ENCODE measurements at regions not wholly inside any gene's neighbourhood (a gene's known extent, or its start where the extent isn't known, plus 50 kb on each side); places are given as distances from the start of the nearest gene placed in this dataset.

- H3K4me1 ChIP-seq (ENCODE audit: control insufficient read depth in 1 of 2, insufficient read depth in 2 of 2, low read length in 2 of 2): no peaks in the 10 kb centered on the region
- no peaks in the 10 kb centered on the region for H3K36me3 ChIP-seq (ENCODE audit: control insufficient read depth in 1 of 2, insufficient read depth in 2 of 2, low read length in 2 of 2)
- H3K27ac ChIP-seq (ENCODE audit: low read length): no peak overlapping the region
Observed at GRCh38 chr12:60251091-60251490, 655.3 kb downstream of the SLC16A7 start.

GRCh38 chr12:60252359-60253096, 656.7 kb downstream of the SLC16A7 start:
- Histone ChIP-seq H3K27ac (ENCODE audit: low read length) (no peak overlapping the region), H3K4me1 (ENCODE audit: control insufficient read depth in 1 of 2, insufficient read depth in 2 of 2, low read length in 2 of 2) (no peaks in the 10 kb centered on the region), H3K36me3 (ENCODE audit: control insufficient read depth in 1 of 2, insufficient read depth in 2 of 2, low read length in 2 of 2) (no peaks in the 10 kb centered on the region), H3K9me3 (ENCODE audit: control insufficient read depth in 1 of 2, low read length in 2 of 2) (no peaks in the 10 kb centered on the region), H3K4me3 (ENCODE audit: low read depth in 1 of 2, low read length in 2 of 2) (no peak overlapping the region), H3K27me3 (ENCODE audit: low read depth, low read length) (no peaks in the 10 kb centered on the region)

More at GRCh38 chr12:60251091-60251490, 655.3 kb downstream of the SLC16A7 start:
- no peak overlapping the region for H3K4me3 ChIP-seq (ENCODE audit: low read depth in 1 of 2, low read length in 2 of 2)
- H3K27me3 ChIP-seq (ENCODE audit: low read depth, low read length): no peaks in the 10 kb centered on the region
- no peaks in the 10 kb centered on the region for H3K9me3 ChIP-seq (ENCODE audit: control insufficient read depth in 1 of 2, low read length in 2 of 2)

GRCh38 chr12:60255044-60255443, 659.2 kb downstream of the SLC16A7 start:
- Histone ChIP-seq H3K9me3 (ENCODE audit: control insufficient read depth in 1 of 2, low read length in 2 of 2) (no peaks in the 10 kb centered on the region), H3K36me3 (ENCODE audit: control insufficient read depth in 1 of 2, insufficient read depth in 2 of 2, low read length in 2 of 2) (no peaks in the 10 kb centered on the region), H3K4me3 (ENCODE audit: low read depth in 1 of 2, low read length in 2 of 2) (no peak overlapping the region), H3K4me1 (ENCODE audit: control insufficient read depth in 1 of 2, insufficient read depth in 2 of 2, low read length in 2 of 2) (no peaks in the 10 kb centered on the region), H3K27me3 (ENCODE audit: low read depth, low read length) (no peaks in the 10 kb centered on the region), H3K27ac (ENCODE audit: low read length) (no peak overlapping the region)

- Histone ChIP-seq H3K4me1 (ENCODE audit: control insufficient read depth in 1 of 2, insufficient read depth in 2 of 2, low read length in 2 of 2) (no peaks in the 10 kb centered on the region), H3K27me3 (ENCODE audit: low read depth, low read length) (no peaks in the 10 kb centered on the region), H3K9me3 (ENCODE audit: control insufficient read depth in 1 of 2, low read length in 2 of 2) (no peaks in the 10 kb centered on the region), H3K4me3 (ENCODE audit: low read depth in 1 of 2, low read length in 2 of 2) (no peak overlapping the region), H3K36me3 (ENCODE audit: control insufficient read depth in 1 of 2, insufficient read depth in 2 of 2, low read length in 2 of 2) (no peaks in the 10 kb centered on the region), H3K27ac (ENCODE audit: low read length) (no peak overlapping the region)
Observed at GRCh38 chr12:60257063-60257462, 661.2 kb downstream of the SLC16A7 start.

GRCh38 chr12:60259225-60259624, 663.4 kb downstream of the SLC16A7 start:
- no peaks in the 10 kb centered on the region for H3K27me3 ChIP-seq (ENCODE audit: low read depth, low read length)
- no peaks in the 10 kb centered on the region for H3K4me1 ChIP-seq (ENCODE audit: control insufficient read depth in 1 of 2, insufficient read depth in 2 of 2, low read length in 2 of 2)
- H3K4me3 ChIP-seq (ENCODE audit: low read depth in 1 of 2, low read length in 2 of 2): no peak overlapping the region
- no peak overlapping the region for H3K27ac ChIP-seq (ENCODE audit: low read length)
- H3K36me3 ChIP-seq (ENCODE audit: control insufficient read depth in 1 of 2, insufficient read depth in 2 of 2, low read length in 2 of 2): no peaks in the 10 kb centered on the region
- no peaks in the 10 kb centered on the region for H3K9me3 ChIP-seq (ENCODE audit: control insufficient read depth in 1 of 2, low read length in 2 of 2)

GRCh38 chr12:60262378-60262777, 666.5 kb downstream of the SLC16A7 start:
- Histone ChIP-seq H3K4me3 (ENCODE audit: low read depth in 1 of 2, low read length in 2 of 2) (no peak overlapping the region), H3K9me3 (ENCODE audit: control insufficient read depth in 1 of 2, low read length in 2 of 2) (no peaks in the 10 kb centered on the region), H3K36me3 (ENCODE audit: control insufficient read depth in 1 of 2, insufficient read depth in 2 of 2, low read length in 2 of 2) (no peaks in the 10 kb centered on the region), H3K4me1 (ENCODE audit: control insufficient read depth in 1 of 2, insufficient read depth in 2 of 2, low read length in 2 of 2) (no peaks in the 10 kb centered on the region), H3K27ac (ENCODE audit: low read length) (no peak overlapping the region), H3K27me3 (ENCODE audit: low read depth, low read length) (no peaks in the 10 kb centered on the region)

GRCh38 chr12:60263161-60263560, 667.3 kb downstream of the SLC16A7 start:
- no peaks in the 10 kb centered on the region for H3K27me3 ChIP-seq (ENCODE audit: low read depth, low read length)
- no peaks in the 10 kb centered on the region for H3K4me1 ChIP-seq (ENCODE audit: control insufficient read depth in 1 of 2, insufficient read depth in 2 of 2, low read length in 2 of 2)
- no peaks in the 10 kb centered on the region for H3K36me3 ChIP-seq (ENCODE audit: control insufficient read depth in 1 of 2, insufficient read depth in 2 of 2, low read length in 2 of 2)
- H3K9me3 ChIP-seq (ENCODE audit: control insufficient read depth in 1 of 2, low read length in 2 of 2): no peaks in the 10 kb centered on the region
- no peak overlapping the region for H3K27ac ChIP-seq (ENCODE audit: low read length)
- no peak overlapping the region for H3K4me3 ChIP-seq (ENCODE audit: low read depth in 1 of 2, low read length in 2 of 2)

GRCh38 chr12:60263836-60264493, 668.1 kb downstream of the SLC16A7 start:
- H3K36me3 ChIP-seq (ENCODE audit: control insufficient read depth in 1 of 2, insufficient read depth in 2 of 2, low read length in 2 of 2): no peaks in the 10 kb centered on the region
- H3K4me1 ChIP-seq (ENCODE audit: control insufficient read depth in 1 of 2, insufficient read depth in 2 of 2, low read length in 2 of 2): no peaks in the 10 kb centered on the region
- no peak overlapping the region for H3K27ac ChIP-seq (ENCODE audit: low read length)
- no peaks in the 10 kb centered on the region for H3K27me3 ChIP-seq (ENCODE audit: low read depth, low read length)
- H3K9me3 ChIP-seq (ENCODE audit: control insufficient read depth in 1 of 2, low read length in 2 of 2): no peaks in the 10 kb centered on the region
- H3K4me3 ChIP-seq (ENCODE audit: low read depth in 1 of 2, low read length in 2 of 2): no peak overlapping the region

- Histone ChIP-seq H3K27me3 (ENCODE audit: low read depth, low read length) (no peaks in the 10 kb centered on the region), H3K4me3 (ENCODE audit: low read depth in 1 of 2, low read length in 2 of 2) (no peak overlapping the region), H3K4me1 (ENCODE audit: control insufficient read depth in 1 of 2, insufficient read depth in 2 of 2, low read length in 2 of 2) (no peaks in the 10 kb centered on the region), H3K9me3 (ENCODE audit: control insufficient read depth in 1 of 2, low read length in 2 of 2) (peaks cover 0 to 4% of the 10 kb centered on the region in 2 donors), H3K36me3 (ENCODE audit: control insufficient read depth in 1 of 2, insufficient read depth in 2 of 2, low read length in 2 of 2) (no peaks in the 10 kb centered on the region), H3K27ac (ENCODE audit: low read length) (no peak overlapping the region)
Observed at GRCh38 chr12:60265741-60266140, 669.9 kb downstream of the SLC16A7 start.

- Histone ChIP-seq H3K4me3 (ENCODE audit: low read depth in 1 of 2, low read length in 2 of 2) (no peak overlapping the region), H3K9me3 (ENCODE audit: control insufficient read depth in 1 of 2, low read length in 2 of 2) (peaks cover 0 to 4% of the 10 kb centered on the region in 2 donors), H3K27ac (ENCODE audit: low read length) (no peak overlapping the region), H3K4me1 (ENCODE audit: control insufficient read depth in 1 of 2, insufficient read depth in 2 of 2, low read length in 2 of 2) (no peaks in the 10 kb centered on the region), H3K27me3 (ENCODE audit: low read depth, low read length) (no peaks in the 10 kb centered on the region), H3K36me3 (ENCODE audit: control insufficient read depth in 1 of 2, insufficient read depth in 2 of 2, low read length in 2 of 2) (no peaks in the 10 kb centered on the region)
Observed at GRCh38 chr12:60266381-60266852, 670.6 kb downstream of the SLC16A7 start.

GRCh38 chr12:60269611-60270269, 673.9 kb downstream of the SLC16A7 start:
- Histone ChIP-seq H3K27ac (ENCODE audit: low read length) (no peak overlapping the region), H3K4me3 (ENCODE audit: low read depth in 1 of 2, low read length in 2 of 2) (no peak overlapping the region), H3K9me3 (ENCODE audit: control insufficient read depth in 1 of 2, low read length in 2 of 2) (peaks cover 0 to 4% of the 10 kb centered on the region in 2 donors), H3K36me3 (ENCODE audit: control insufficient read depth in 1 of 2, insufficient read depth in 2 of 2, low read length in 2 of 2) (no peaks in the 10 kb centered on the region), H3K4me1 (ENCODE audit: control insufficient read depth in 1 of 2, insufficient read depth in 2 of 2, low read length in 2 of 2) (no peaks in the 10 kb centered on the region), H3K27me3 (ENCODE audit: low read depth, low read length) (no peaks in the 10 kb centered on the region)
